BE2C (cell line): ENCODE measurements at regions not wholly inside any gene's neighbourhood (a gene's known extent, or its start where the extent isn't known, plus 50 kb on each side); places are given as distances from the start of the nearest gene placed in this dataset.

Experiments used
- DNase-seq: peaks from one replicate; pipeline ENCODE4 v3.0.0-alpha.2; 2020
- H3K27me3 ChIP-seq: fragments of 250-450 bp; sonication (Bioruptor Pico); 2 replicates; pipeline ENCODE4 v1.5.1; 2020; ENCODE audit warnings: mild to moderate bottlenecking
- H3K36me3 ChIP-seq: fragments of 250-450 bp; sonication (Bioruptor Pico); 2 replicates; pipeline ENCODE4 v1.5.1; 2020; ENCODE audit warnings: mild to moderate bottlenecking
- H3K4me1 ChIP-seq: fragments of 250-450 bp; sonication (Bioruptor Pico); 2 replicates; pipeline ENCODE4 v1.5.1; 2020
- H3K4me3 ChIP-seq: 2 replicates; pipeline ENCODE4 v1.5.1; 2011; ENCODE audit warnings: low read depth, low read length
- H3K9me3 ChIP-seq: fragments of 250-450 bp; sonication (Bioruptor Pico); 2 replicates; pipeline ENCODE4 v1.5.1; 2020
- CTCF ChIP-seq: IDR thresholded peaks from 2 replicates; pipeline ENCODE4 v1.5.1; 2012; ENCODE audit warnings: mild to moderate bottlenecking, low read depth, low read length

GRCh38 chr5:34582371-34582770, 73.8 kb upstream of the RAI14 start:
- no peak overlapping the region for H3K4me3 ChIP-seq
- H3K27me3 ChIP-seq = 0 out of 2 replicates have a peak, but pooled peaks cover 2% of the 10 kb centered on the region
- no peaks in the 10 kb centered on the region for H3K4me1 ChIP-seq
- no peak for TF ChIP-seq CTCF
- no peaks in the 10 kb centered on the region for H3K36me3 ChIP-seq
- no peak for DNase-seq
- no peaks in the 10 kb centered on the region for H3K9me3 ChIP-seq

GRCh38 chr5:34583167-34583566, 73.0 kb upstream of the RAI14 start:
- Histone ChIP-seq H3K36me3 (no peaks in the 10 kb centered on the region), H3K27me3 (0 out of 2 replicates have a peak, but pooled peaks cover 2% of the 10 kb centered on the region), H3K4me3 (no peak overlapping the region), H3K4me1 (no peaks in the 10 kb centered on the region), H3K9me3 (no peaks in the 10 kb centered on the region)
- TF ChIP-seq CTCF = no peak
- no peak for DNase-seq

- no peaks in the 10 kb centered on the region for H3K36me3 ChIP-seq
- no peaks in the 10 kb centered on the region for H3K9me3 ChIP-seq
- no peak for TF ChIP-seq CTCF
- H3K4me1 ChIP-seq = no peaks in the 10 kb centered on the region
- H3K27me3 ChIP-seq = 0 out of 2 replicates have a peak, but pooled peaks cover 2% of the 10 kb centered on the region
- H3K4me3 ChIP-seq = no peak overlapping the region
- DNase-seq = no peak
Observed at GRCh38 chr5:34584165-34584564, 72.0 kb upstream of the RAI14 start.

GRCh38 chr5:34585601-34586104, 70.5 kb upstream of the RAI14 start:
- Histone ChIP-seq H3K9me3 (no peaks in the 10 kb centered on the region), H3K4me1 (no peaks in the 10 kb centered on the region), H3K27me3 (0 out of 2 replicates have a peak, but pooled peaks cover under 1% of the 10 kb centered on the region), H3K4me3 (no peak overlapping the region), H3K36me3 (no peaks in the 10 kb centered on the region)
- no peak for DNase-seq
- no peak for TF ChIP-seq CTCF

GRCh38 chr5:34586117-34586885, 69.8 kb upstream of the RAI14 start:
- DNase-seq = no peak
- H3K9me3 ChIP-seq = no peaks in the 10 kb centered on the region
- no peaks in the 10 kb centered on the region for H3K27me3 ChIP-seq
- no peak for TF ChIP-seq CTCF
- no peak overlapping the region for H3K4me3 ChIP-seq
- no peaks in the 10 kb centered on the region for H3K36me3 ChIP-seq
- no peaks in the 10 kb centered on the region for H3K4me1 ChIP-seq
